GM12891 (cell line): ENCODE measurements at regions not wholly inside any gene's neighbourhood (a gene's known extent, or its start where the extent isn't known, plus 50 kb on each side); places are given as distances from the start of the nearest gene placed in this dataset.

Experiments
- DNase-seq: peaks from one replicate; pipeline ENCODE4 v3.0.0; 2011; ENCODE audit warnings: low spot score; ENCODE audit not compliant: insufficient read length
- FAIRE-seq: peaks from 2 replicates; lab custom pipeline; 2011; peaks lifted over from hg19 to GRCh38; lab: Jason Lieb, UNC
- PAX5 ChIP-seq: IDR thresholded peaks from 2 replicates; pipeline ENCODE4 v1.6.1; 2011; ENCODE audit warnings: low read length, moderate library complexity, mild to moderate bottlenecking; ENCODE audit not compliant: insufficient read depth, severe bottlenecking
- POLR2A ChIP-seq: IDR thresholded peaks from 2 replicates; pipeline ENCODE4 v1.6.1; 2011; ENCODE audit warnings: low read depth, low read length, control low read depth
- POLR2AphosphoS5 ChIP-seq: IDR thresholded peaks from 2 replicates; pipeline ENCODE4 v1.6.1; 2011; ENCODE audit warnings: low read depth, low read length, control low read depth
- POU2F2 ChIP-seq: IDR thresholded peaks from 2 replicates; pipeline ENCODE4 v1.6.1; 2011; ENCODE audit warnings: low read depth, mild to moderate bottlenecking, control low read depth, low read length, moderate library complexity
- SPI1 ChIP-seq: IDR thresholded peaks from 2 replicates; pipeline ENCODE4 v1.6.1; 2011; ENCODE audit warnings: low read depth, low read length, control low read depth
- TAF1 ChIP-seq: IDR thresholded peaks from 2 replicates; pipeline ENCODE4 v1.6.1; 2011; ENCODE audit warnings: low read depth, low read length, control low read depth

DNA sequence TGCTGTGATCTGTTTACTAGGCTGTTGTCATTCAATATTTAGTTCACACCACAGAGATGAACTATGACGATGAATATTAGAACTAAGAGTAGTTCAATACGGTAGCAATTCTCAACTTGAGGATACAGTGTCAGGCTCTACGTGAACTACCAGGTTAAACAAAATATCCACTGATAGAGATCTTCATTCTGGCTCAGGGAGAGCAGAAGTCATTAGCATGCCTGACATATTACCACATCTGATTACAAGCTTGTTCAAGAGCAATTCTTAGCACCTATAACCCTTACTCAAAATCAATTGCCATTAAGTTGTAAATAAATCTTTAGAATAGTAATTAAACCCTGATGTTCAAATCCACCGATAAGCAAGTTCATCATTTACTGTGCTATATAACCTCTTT lies 207.2 kb downstream of the CHRM3 start:
- TF ChIP-seq PAX5 (no peak), TAF1 (no peak), SPI1 (no peak), POLR2AphosphoS5 (no peak), POLR2A (no peak)
- DNase-seq (no peak), FAIRE-seq (no peak)

GRCh38 chr1:239600588-239600987 lies 214.2 kb downstream of the CHRM3 start:
- TF ChIP-seq SPI1, result no peak
- no peak for TF ChIP-seq POLR2AphosphoS5
- no peak for TF ChIP-seq TAF1
- no peak for TF ChIP-seq POU2F2
- TF ChIP-seq POLR2A, result no peak
- no peak for DNase-seq
- no peak for FAIRE-seq

DNA sequence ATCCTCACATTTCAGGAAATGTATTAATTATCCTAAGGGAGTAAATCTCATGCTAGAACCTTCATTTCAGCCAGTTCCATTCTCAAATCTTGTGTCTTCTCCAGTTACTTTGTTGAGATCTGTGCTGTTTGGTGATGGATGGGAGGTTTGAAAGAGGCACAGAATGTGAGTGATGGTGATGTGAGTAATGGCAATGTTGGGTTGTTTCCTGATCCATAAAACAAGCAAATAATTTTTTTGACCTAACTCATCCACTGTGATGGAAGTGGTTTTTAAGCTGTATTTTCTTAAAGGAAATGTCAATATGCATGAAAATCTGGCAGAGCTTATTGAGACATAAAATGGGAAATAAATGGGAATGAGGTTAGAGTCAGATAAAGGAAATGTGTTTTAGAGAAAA lies 214.7 kb downstream of the CHRM3 start:
- TF ChIP-seq PAX5 (no peak), POU2F2 (no peak), POLR2AphosphoS5 (no peak), TAF1 (no peak), POLR2A (no peak), SPI1 (no peak)
- FAIRE-seq, result no peak
- no peak for DNase-seq

- no peak for TF ChIP-seq TAF1
- TF ChIP-seq PAX5, result no peak
- no peak for TF ChIP-seq POLR2A
- TF ChIP-seq POU2F2, result no peak
- no peak for TF ChIP-seq SPI1
- no peak for TF ChIP-seq POLR2AphosphoS5
- no peak for DNase-seq
- FAIRE-seq, result no peak
Observed at GRCh38 chr1:239603530-239603929, 217.2 kb downstream of the CHRM3 start.

DNA sequence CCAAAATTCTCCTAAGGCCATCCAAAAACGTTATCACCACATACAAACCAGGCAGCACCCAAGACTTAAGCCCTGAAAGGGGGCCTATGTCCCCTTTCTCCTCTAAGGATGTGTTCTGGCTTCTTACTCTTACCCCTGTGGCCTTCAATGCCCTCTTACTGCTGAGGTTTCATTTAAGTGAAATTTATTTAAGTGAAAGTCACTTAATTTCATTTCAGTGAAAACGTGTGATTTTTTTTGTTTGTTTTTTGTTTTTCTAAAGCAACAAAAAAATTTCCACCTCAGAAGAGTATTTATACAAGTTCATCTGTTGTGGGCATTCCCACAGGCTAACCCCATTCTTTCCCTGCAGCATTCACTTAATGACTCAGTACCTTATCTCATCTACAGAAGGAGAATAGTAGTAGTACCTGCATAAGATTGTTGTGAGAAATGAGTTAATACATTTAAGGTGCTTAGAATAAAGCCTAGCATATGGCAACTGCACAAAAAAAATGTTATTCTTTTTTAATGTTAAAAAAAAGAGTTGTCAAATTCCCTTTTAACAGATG lies 220.6 kb downstream of the CHRM3 start:
- TF ChIP-seq PAX5 (no peak), POLR2A (no peak), POU2F2 (no peak), POLR2AphosphoS5 (no peak), SPI1 (no peak), TAF1 (no peak)
- FAIRE-seq (no peak), DNase-seq (no peak)

DNA sequence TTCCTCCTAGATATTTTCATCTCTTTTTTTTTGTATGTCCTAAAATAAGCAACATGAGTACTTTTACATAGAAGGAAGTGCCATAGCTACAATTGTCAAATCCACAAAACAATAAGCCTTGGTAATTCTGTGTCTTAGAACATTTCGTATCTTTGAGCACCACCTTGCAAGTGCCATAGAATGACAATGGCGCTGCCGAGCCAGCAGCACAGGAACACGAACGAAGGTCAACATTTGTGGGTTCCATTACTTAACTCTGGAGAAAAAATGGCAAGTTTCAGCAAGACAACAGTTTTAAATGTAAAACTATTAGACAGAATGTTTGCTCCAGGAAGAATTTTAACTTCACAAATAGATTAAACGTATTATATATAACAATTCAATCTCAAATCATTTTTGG lies 222.1 kb downstream of the CHRM3 start:
- TF ChIP-seq POU2F2 (no peak), POLR2AphosphoS5 (no peak), TAF1 (no peak), POLR2A (no peak), SPI1 (no peak), PAX5 (no peak)
- DNase-seq (no peak), FAIRE-seq (no peak)

DNA sequence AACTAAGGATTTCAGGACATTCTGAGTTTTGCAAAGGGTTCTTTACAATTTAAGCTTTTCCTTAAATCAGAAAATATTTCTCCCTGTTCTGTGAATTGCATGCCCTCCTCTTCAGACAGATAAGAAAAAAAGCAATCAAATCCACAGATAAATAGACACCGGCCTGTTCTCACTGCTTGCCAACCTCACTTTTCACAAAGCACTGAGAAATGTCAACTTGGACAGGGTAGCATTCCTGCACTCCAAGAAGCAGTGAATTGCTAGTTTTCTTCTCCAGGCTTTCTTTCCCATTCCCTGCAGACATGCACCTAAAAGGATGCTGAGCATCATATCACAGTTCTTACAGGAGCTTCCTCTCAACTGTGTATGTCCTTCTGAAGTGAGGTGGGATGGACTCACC lies 226.0 kb downstream of the CHRM3 start:
- no peak for DNase-seq
- FAIRE-seq, result no peak
- TF ChIP-seq SPI1, result no peak
- no peak for TF ChIP-seq POLR2A
- no peak for TF ChIP-seq PAX5
- no peak for TF ChIP-seq POU2F2
- no peak for TF ChIP-seq POLR2AphosphoS5
- no peak for TF ChIP-seq TAF1

GRCh38 chr1:239616673-239617072 lies 230.3 kb downstream of the CHRM3 start:
- DNase-seq (no peak), FAIRE-seq (no peak)
- TF ChIP-seq POU2F2 (no peak), POLR2A (no peak), PAX5 (no peak), POLR2AphosphoS5 (no peak), SPI1 (no peak), TAF1 (no peak)

DNA sequence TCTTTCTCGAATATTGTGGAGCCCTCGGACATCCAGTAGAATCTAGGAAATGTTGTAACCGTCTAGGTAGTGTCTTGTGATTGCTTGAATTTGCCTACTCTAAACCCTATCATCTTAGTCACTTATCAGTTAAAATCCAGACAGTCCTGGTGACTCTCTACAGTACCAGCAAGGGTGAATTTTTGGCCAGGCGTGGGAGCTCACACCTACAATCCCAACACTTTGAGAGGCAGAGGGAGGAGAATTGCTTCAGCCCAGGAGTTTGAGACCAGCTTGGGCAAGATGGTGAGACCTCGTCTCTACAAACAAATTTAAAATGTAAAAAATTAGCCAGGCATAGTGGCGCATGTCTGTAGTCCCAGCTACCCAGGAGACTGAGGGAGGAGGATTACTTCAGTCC lies 230.9 kb downstream of the CHRM3 start:
- DNase-seq, result no peak
- no peak for FAIRE-seq
- TF ChIP-seq PAX5 (no peak), POLR2A (no peak), SPI1 (no peak), POLR2AphosphoS5 (no peak), POU2F2 (no peak), TAF1 (no peak)

- DNase-seq (no peak), FAIRE-seq (no peak)
- TF ChIP-seq POLR2A (no peak), POLR2AphosphoS5 (no peak), POU2F2 (no peak), SPI1 (no peak), PAX5 (no peak), TAF1 (no peak)
Observed at GRCh38 chr1:239617731-239618130, 231.4 kb downstream of the CHRM3 start.

DNA sequence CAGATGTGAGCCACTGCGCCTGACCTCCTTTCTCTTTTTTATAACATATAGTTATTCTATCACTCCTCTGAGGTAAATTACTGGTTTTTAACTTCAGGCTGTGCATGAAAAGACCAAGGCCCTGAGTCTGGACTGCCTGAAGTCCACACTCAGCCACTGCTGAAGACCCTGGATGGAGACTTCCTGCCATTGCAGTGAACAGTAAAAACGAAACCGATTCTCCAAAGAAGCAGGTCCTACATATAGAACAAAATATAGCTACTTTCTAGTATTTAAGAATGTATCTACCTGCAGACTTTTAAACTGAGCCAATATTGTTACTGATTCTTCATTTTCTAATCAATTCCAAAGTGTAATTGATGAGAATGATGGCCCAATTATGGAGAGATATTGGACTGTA lies 232.8 kb downstream of the CHRM3 start:
- FAIRE-seq, result no peak

DNA sequence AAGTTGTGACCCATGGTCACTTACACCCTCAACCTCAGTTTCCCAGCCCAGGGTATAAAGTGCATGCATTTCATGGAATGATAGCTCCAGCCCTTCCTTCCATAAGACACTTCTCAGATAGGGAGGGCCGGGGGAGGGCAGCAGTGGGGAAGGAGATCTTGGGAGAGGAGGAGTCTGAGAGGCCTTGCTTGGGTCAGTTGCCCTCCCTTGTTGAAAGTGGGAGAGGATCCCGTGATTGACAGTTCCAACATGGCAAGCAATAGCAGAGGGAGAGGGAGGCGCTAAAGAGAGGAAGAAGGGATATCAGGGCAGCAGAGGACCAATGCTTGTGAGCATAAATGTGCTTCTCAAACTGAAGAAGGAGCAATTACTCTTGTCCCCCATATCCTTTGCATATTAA lies 244.4 kb downstream of the CHRM3 start:
- DNase-seq (no peak), FAIRE-seq (no peak)
- TF ChIP-seq SPI1, result no peak
- TF ChIP-seq POLR2A, result no peak
- no peak for TF ChIP-seq PAX5
- no peak for TF ChIP-seq POU2F2
- TF ChIP-seq TAF1, result no peak
- TF ChIP-seq POLR2AphosphoS5, result no peak

More for the DNA sequence above, 232.8 kb downstream of the CHRM3 start:
- DNase-seq, result no peak
- no peak for TF ChIP-seq POU2F2
- no peak for TF ChIP-seq TAF1
- no peak for TF ChIP-seq PAX5
- TF ChIP-seq POLR2A, result no peak
